Activated CD4-positive, alpha-beta T cell treated with anti-CD3 and anti-CD28 coated beads for 24 hours (primary cell): ENCODE measurements at regions not wholly inside any gene's neighbourhood (a gene's known extent, or its start where the extent isn't known, plus 50 kb on each side); places are given as distances from the start of the nearest gene placed in this dataset.

Experiments
- DNase-seq, 2 donors: peaks; one replicate each; pipeline ENCODE4 v3.0.0-alpha.2; 2020; ENCODE audit warnings: low read depth in 2 of 2

GRCh38 chr1:181858135-181858534 is 203.4 kb downstream of the ZNF648 start:
- DNase-seq: no peak
